GM18499 (cell line): ENCODE measurements at regions not wholly inside any gene's neighbourhood (a gene's known extent, or its start where the extent isn't known, plus 50 kb on each side); places are given as distances from the start of the nearest gene placed in this dataset.

Experiments used
- ATAC-seq: cut with Tn5 transposase; IDR thresholded peaks from one replicate; pipeline ENCODE4 v1.9.1; 2021; ENCODE audit warnings: moderate number of reproducible peaks; ENCODE audit not compliant: insufficient read depth, unreplicated experiment

DNA sequence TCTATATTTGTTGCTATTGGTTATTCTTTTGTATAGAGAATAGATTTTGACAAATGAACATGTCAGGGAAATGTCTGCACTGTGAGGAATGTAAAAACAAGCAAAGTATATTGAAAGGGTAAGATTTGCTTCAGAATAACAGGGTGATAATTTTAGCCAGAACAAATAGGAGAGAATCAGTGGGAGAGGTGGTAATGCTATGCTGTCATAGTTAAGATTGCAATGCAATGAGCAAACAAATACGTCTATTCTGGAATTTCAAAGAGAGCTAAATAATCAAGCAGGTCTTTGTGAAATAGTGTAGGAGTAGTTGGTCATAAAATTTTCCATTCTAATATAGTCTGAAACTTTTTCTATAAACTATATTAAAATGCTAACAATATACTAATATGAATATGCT is 1478.4 kb downstream of the TECRL start:
- ATAC-seq: no peak

DNA sequence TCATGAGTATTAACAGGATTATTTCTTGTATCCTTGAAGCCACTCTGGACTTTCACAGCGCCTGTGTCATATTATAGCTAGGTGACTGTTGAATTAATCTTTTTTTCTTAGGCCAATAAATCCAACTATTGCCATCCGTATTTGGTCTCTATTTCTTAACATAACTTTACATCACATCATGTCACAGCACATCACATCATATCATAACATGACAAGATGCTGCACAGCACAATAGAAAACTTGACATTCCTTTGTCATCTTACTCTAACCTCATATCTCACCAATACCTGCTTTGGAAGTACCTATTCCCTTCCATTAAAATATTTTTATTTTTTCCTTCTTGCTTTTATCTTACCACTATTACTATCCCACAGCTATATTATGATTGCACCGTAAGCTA is 1480.8 kb downstream of the TECRL start:
- ATAC-seq: no peak

DNA sequence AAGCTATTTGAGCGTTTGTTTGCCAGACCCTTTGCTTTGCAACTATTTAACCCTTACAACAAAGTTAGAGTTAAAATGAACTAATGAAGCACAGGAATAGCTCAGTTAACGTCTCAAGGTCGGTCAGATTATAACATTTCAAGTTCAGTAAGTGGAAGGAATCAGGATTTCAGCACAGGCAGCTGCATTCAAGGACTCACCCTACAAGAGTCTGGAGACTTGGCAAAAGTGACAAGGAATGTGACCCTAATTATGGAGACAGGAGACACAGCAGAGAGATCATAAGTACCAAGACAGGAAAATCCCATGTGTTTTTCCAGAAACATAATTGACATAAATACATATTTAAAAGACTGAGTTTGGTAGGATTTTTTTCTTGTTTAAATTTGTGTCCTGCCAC is 1481.7 kb downstream of the TECRL start:
- ATAC-seq: no peak

DNA sequence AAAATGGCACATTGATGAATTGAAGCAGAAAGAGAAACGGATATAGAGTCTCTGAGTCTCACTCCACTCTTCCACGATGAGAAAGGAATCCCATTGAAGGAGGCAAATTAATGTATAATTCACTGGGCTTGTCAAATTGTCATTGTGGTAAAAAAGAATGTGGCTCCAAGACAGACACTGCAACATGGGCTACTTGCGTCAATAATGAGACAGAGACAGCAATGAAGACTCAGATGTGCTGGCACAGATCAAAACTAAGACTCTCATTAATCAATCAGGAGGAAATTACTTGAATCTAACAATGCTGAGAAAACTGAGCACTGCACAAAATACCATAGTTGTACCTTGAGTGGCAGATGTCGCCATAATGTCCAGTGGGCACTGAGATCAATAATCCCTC is 1485.5 kb downstream of the TECRL start:
- no peak for ATAC-seq

DNA sequence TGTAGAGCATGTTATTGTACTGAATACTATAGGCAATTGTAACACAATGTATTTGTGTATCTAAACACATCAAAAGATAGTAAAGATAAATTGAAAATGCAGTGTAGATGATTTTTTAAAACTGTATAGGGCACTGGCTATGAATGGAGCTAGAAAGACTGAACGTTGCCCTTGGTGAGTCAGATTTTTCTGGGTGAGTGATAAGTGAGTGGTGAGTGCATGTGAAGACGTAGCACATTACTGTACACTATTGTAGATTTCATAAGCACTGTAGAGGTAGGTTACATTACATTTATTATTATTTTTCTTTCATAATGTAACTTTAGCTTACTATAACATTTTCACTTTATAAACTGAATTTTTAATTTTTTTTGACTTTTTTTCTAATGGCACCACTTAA is 1491.6 kb downstream of the TECRL start:
- no peak for ATAC-seq

DNA sequence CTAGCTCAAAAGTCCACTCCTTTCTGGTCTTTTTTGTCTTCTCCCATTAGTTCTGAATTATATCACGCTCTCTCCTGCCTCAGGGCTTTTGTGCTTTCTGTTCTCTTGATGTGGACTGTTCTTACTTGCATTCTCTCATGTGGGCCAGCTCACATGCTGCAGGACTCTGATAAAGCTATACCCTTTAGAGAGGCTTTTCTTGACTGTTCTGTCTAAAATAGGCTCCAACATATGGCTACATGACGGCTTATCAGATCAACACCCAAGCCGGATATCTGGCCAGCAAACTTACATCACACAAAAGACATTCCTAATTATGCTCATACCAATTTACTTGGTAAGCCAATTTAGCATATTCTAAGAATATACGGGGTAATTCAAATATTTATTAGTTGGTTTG is 1494.5 kb downstream of the TECRL start:
- no peak for ATAC-seq

DNA sequence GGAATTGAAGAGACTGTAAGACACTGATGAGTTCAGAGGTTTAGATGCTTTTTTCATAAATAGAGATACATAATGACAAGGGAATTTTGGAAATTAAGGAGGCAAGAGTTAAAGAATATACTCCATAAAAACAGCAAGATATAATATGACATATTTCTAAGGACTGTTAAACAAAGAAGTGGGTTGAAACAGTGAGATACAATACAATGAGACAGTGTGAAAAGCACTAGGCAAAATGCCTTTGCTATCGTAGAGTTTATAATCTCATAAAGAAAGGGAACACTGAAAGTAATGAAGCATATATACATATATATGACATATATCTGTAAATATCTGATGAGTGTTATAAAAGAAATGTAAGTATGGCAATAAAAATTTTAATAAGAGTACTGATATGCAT is 1496.2 kb downstream of the TECRL start:
- ATAC-seq: no peak

DNA sequence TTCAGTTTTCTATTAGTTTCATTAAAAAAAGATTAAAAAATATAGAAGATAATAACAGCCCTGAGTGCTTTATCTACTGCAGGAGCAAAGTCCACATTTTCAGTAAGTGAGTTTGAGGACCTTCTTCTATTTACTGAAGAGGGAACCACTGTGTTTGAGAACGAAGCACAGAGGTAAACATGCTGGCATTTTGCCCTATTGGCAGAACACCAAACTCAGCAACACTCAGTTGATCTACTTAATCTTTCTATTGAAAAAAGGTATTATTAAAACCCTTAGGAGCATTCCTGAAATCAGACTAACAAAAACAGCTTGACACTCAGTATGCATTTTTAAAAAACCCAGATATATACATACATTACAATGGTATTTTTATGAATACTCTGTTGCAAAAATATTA is 1496.7 kb downstream of the TECRL start:
- no peak for ATAC-seq

DNA sequence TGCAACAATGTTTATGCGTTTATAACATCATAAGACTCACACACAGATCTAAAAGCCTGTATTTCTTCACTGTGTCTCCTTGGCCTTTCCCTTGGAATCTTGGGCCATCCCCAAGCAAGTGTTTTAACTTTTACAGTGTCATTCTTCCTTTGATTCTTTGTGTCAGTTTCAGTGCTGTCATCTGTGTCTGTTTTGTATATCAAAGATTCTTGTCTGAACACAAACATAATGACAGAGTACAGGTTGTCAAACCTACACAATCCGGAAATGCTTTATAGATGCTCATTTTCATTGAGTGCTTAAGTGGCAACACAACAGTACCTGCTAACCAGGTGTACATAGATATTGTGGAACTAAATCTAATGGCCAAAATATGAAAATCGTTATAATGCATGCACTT is 1500.0 kb downstream of the TECRL start:
- no peak for ATAC-seq

DNA sequence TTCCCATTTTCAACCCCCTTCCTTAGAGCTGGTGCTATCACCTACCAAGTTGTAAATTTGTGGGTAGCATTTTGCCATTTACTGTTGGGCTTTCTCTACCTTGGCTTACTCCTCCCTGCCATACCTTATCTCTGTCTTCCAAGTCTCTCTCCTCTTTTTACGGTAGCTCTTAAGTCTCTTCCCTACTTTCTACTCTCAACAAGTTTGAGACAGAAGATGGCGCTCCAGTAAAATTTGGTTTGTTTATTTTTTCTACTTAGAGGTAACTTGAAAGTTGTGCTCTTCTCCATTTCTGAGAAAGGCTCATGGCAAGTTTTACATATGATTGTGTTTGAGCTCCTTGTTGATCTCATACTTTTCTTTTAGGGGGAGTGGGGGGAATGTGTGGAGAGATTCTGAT is 1508.1 kb downstream of the TECRL start:
- no peak for ATAC-seq

DNA sequence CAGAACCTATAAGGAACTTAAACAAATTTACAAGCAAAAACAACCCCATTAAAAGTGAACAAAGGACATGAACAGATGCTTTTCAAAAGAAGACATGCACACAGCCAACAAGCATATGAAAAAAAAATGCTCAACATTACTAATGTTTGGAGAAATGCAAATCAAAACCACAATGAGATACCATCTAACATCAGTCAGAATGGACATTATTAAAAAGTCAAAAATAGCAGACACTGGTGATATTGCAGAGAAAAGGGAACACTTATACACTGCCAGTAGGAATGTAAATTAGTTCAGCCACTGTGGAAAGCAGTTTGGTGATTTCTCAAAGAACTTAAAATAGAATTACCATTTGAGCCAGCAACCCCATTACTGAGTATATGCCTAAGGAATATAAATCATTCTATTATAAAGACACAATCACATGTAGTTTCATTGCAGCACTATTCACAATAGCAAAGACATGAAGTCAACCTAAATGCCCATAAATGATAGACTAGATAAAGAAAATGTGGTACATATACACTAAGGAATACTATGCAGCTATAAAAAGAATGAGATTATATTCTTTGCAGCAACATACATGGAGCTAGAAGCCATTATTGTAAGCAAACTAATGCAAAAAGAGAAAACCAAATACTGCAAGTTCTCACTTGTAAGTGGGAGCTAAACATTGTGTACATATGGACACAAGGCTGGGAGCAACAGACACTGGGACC is 1509.4 kb downstream of the TECRL start:
- no peak for ATAC-seq

DNA sequence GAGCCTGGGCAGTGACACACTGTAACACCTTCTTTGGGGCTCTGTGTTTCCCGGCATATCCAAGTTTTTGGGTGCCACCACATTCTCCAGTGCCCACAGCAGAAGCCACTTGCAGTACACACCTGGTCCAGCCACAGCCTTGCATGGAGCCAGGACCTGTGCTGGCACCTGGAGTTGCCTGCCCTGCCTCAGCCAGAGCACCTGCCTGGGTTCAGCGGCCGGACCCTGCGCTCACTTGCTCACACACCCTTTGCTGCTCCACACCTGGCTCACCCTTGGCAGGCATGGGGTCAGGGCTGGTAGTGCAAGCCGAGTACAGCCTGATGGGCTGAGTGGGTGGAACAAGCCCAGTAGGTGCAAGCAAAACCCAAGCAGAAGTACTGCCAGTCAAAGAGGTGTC is 1511.1 kb downstream of the TECRL start:
- no peak for ATAC-seq

DNA sequence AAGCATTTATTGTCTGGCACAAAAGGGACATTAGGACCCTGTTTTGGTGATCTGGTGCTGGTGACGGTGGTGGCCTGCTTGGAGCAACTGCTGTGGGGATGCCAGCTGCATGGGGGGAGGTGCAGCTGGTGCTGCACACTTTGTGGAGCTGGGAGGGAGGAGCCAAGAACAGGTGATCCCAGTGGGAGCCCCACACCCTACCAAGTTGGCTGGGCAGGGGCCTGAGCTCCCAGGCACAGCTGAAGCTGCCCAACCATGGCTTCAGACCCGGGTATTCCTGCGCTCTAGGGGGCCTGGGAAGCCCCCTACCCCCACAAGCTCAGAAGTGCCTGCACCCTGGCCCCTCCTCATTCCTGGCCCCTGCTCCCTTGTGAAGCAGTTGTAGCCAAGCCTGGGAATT is 1512.5 kb downstream of the TECRL start:
- no peak for ATAC-seq

DNA sequence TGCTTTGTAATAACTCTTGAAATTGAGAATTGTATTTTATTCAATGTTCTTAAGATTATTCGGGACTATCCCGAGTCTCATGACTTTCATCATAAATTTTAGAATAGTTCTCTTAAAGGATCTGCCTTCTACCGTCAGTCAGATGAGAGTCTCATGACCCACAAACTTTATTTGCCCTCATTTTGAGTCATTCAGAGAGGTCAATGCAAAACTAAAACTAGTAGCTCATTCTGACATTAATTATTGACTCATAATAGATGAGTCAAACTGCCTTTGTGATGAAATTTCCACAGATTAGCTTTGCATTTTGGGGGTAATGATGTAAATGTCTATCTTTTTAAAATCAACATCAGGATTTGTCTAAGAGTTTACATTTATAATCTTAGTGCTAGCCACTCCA is 1527.3 kb downstream of the TECRL start:
- ATAC-seq: no peak

DNA sequence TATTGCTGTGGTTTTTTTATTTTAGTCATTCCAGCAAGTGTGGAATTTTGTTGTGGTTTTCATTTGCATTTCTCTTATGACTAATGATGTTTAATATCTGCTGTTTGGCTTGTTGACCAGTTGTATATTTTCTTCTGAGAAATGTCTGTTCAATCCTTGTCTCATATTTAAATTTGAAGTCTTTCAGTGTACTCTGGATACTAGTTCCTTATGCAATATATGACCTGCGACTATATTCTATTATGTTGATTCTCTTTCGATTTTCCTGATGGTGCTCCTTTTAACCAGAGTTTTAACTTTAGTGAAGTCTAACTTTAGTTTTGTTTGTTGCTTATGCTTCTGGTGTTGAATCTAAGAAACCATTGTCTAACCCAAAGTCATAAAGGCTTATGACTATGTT is 1528.0 kb downstream of the TECRL start:
- ATAC-seq: no peak

DNA sequence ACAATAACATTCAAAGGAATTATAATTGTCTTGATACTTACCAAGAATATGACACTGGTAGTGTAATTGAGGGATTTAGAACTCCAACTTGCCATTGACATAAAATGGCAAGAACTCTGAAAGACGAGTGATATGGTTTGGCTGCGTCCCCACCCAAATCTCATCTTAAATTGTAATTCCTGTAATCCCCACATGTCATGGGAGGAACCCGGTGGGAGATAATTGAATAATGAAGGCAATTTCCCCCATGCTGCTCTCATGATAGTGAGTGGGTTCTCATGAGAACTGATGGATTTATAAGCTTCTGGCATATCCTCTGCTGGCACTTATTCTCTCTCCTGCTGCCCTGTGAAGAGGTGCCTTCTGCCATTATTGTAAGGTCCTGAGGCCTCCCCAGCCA is 1536.4 kb downstream of the TECRL start:
- ATAC-seq: no peak

DNA sequence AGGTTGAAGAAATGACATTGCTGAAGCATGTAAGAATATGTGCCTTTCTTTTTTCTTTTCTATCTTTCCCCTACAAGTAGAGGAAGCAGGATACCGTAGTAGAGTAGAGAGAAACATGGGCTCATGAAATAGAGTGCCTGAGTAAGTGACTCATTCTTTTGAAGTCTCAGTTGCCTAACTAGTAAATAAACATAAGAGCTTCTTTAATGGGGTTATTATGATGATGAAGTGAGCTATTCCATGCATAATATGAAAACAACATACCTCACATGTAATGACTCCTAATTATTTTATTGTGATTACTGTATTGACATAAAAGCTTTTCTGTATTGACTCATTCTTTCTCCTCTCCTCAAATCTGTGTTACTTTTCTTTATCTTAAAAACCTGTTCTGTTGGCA is 1538.2 kb downstream of the TECRL start:
- ATAC-seq: no peak

DNA sequence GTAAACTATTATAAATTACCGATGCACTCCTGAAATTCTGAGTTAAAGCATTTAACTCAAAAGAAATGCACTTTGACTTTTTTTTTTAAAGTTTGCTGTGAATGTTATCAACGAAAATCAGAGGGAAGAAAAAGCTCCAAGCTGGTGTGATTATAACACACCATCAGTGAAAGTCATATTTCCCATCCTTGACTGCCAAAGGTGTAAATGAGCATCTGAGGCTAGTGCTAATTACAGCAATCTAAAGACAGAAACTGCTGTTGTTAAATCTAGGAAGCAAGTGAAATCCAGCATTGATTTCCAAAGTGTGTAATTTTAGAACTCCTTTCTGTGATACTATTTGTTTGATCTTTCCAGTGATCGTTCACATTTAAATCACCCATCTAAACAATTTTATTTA is 1538.8 kb downstream of the TECRL start:
- no peak for ATAC-seq

DNA sequence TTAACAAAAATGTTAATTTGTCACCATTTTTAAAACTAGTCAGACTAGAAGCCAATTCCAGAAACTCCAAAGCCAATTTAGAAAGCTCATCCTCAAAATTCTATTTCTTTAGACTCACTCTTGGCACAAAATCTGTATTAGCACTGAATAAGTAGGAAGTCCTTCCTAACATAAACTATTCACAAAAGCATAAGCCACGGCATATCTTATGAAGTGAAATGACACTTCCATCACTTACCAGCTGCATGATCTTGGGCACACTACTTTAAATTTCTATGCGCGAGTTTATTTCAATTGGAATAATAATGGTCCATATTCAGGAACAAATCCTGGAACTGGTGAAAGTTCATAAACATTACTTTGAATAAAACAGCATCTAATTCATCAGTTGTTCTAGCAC is 1544.0 kb downstream of the TECRL start:
- ATAC-seq: no peak

DNA sequence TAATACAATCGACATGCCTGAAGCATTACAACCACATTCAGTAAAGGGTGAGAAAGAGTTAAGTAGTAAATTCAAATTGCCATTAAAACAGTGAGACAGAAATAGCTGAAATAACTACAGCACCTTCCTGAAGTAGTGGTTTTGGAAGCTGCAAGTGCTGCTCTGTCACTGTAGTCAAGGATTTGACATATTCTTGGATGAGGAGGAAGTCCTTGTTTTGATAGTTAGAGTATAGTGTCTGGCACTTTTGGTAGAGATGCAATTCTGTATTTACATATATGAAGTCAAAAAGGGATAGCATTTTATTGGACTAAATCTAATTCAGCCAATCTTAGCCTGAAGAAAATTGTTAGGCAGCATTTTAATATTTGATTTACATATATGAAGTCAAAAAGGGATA is 1559.6 kb downstream of the TECRL start:
- no peak for ATAC-seq

DNA sequence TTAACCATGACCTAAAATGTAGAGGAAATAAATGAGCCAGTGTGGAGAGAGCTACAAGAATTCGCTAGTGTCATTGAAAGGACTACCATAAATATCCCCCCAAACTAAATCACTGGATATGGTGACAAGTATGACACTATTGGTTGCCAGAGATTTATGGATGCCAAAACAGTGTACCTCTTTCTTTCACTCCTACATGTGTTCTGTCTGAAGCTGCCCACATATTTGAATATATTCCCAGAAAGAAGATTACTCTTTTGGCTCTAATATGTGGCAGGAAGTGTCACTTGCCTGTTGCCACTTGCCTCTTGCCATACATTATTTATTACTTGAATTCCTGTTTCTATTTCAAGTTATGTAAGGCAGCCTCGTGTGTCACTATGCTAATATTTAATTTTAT is 1573.6 kb downstream of the TECRL start:
- ATAC-seq: no peak

DNA sequence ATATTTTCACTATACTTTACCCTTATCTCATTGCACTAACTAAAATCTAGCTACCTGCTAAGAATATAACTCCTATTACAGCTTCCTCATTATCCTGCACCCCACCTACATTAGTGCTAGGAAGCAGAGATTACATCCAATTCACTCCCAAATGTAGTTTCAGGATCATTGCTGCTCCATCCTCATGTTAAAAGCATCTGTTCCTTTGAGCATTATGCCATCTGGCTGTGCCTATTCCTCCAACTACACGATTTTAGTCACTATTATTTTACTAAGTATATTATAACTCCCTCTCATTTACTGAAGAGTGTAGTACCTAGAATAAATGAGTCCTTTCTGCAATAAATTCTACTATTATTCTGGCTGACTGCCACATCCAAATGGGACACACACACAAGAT is 1586.9 kb downstream of the TECRL start:
- ATAC-seq: no peak

DNA sequence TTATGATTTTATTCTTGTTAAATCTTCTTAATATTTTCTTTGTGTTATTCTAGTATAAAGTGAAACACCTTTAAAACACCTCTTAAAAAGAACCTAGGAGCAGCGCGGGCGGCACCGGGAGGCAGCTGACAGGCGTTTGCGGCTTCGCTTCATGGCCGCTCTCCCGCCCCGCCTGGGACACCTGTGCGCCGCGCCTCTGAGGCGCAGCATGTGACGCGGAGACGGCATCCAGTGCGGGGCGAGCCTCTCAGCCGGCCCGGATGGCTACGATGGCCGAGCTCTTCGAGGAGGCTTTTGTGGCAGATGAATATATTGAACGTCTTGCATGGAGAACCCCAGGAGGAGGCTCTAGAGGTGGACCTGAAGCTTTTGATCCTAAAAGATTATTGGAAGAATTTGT is 1592.7 kb downstream of the TECRL start:
- ATAC-seq: no peak
